HUDEP-2 (cell line): ENCODE measurements at regions not wholly inside any gene's neighbourhood (a gene's known extent, or its start where the extent isn't known, plus 50 kb on each side); places are given as distances from the start of the nearest gene placed in this dataset.
"Not testable (repeated sequence)": the region's sequence is repeated elsewhere in the genome, so short reads cannot be mapped to it uniquely, and the experiment has no call there.

ENCODE experiments used
- DNase-seq, 76 experiments: peaks; one replicate each; lab custom pipeline; 2025; ENCODE audit not compliant: unreplicated experiment in 76 of 76; lab: John Stamatoyannopoulos, UW

DNA sequence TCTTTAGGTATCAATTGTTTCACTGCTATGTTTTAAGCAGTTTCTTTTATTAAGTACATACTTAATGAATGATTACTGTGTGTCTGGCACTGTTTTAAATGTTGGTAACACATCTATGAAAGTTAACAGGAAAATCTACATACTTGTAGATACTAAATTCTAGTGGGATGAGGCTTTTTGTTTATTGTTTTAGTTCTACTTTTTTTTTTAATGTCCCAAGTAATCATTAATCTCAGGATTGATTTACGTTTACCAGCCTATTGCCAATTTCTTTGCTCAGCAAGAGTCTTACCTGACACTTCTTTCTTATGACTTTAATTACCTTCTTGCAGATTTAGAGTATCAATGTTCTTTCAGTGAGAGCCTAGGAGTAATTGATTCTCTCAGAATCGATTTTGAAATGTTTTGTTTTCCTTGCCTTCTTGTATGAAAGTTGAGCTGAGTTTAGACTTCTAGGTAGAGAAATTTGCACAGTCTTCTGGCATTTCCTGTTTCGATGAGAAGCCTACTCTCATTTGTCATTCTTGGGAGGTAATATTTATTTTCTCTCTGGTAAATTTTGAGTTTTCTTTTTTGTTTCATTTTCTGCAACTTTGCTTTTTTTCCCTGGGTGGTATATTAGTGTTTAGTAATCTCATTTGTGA, 235.2 kb upstream of the ANKRD50 start:
- no peak for DNase-seq

DNA sequence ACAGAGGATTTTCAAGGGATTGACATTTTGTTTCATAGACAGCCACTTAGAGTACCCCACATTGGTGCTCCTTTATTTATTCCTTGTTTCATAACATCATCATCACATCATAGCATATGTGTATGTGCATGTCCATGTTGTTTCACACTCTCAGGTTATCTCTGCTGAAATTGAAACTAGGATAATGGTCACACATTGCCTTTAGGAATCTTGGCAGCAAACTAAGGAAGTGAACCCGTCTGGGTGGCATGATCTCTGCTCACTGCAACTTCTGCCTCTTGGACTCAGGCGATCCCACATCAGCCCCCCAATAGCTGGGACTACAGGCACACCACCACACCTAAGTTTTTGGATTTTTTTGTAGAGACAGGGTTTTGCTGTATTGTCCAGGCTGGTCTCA, 234.2 kb upstream of the ANKRD50 start:
- no peak for DNase-seq

DNA sequence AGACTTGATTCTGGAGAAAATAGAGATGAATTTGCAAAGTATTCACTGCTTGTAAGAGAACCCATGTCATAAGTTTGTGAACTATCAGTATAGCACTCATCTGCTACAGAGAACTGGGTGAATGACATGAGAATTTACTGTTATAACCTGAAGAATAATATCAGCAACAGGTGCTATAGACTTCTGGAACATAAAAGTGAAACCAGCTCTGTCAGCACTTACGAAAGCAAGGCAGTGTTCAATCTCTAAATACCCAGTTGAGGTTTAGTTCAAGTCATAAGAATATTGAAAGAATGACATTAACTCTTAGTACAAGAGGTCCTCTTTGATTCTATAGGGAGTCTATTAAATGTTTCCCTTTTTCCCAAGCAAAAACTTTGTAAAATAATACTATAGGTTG, 232.9 kb upstream of the ANKRD50 start:
- DNase-seq: no peak

DNA sequence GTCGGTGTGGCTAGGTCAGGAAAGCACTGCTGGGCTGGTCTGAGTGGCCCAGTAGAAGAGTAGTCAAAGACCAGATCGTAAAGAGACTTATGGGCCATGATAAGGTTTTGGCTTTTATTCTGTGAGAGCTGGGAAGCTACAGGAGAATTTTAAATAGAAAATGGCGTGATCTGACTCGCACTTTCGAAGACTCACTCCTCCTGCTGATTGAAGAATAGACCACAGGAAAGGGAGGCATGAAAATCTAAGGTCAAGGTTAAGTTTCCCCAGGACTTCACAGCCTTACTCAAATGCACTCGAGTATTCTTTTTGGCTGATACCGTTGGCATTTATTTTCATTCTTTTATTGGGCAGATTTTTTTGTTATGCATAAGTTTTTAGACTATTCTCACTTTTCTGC, 231.4 kb upstream of the ANKRD50 start:
- DNase-seq: peak in 4 of 76 experiments; percentile 0 to 6 (median 2)

GRCh38 chr4:124943145-124943889, 230.8 kb upstream of the ANKRD50 start:
- no peak for DNase-seq

DNA sequence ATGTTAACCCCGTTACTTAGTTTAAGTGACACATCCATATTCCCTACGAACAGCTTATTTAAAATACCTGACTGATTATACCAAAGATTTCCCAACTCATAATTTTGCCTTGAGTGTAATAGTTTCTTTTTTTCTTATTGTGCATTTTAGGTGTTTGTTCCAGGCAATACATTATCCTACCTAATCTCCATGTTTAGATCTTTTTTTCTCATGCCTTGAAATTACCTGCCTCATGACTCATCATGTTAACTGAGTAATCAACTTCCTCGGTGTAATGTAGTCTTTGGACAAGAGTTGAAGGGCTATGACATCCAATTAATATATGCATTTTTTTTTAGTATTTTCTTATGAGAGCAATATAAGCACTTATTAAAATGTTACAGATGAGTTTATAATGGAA, 228.7 kb upstream of the ANKRD50 start:
- no peak for DNase-seq

- DNase-seq: no peak
Measured at GRCh38 chr4:124940387-124940786, 227.9 kb upstream of the ANKRD50 start.

DNA sequence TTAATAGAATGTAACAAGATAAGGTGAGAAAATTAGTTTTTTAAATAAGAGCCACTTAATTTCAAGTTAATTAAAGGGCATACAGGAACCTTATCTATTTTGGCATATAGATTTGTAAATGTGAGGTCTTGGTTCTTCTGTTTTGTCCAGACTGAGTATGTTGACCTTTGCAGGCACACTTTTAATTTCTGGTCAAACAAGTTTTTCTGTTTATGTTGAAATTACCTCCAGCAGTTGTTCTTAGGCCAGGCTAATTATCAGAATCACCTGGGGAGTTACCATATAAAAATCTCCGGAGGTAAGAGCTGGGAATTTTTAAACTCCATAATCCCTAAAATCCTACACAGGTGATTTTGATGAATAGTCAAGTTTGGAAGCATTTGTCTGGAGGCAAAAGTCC, 227.4 kb upstream of the ANKRD50 start:
- no peak for DNase-seq

DNA sequence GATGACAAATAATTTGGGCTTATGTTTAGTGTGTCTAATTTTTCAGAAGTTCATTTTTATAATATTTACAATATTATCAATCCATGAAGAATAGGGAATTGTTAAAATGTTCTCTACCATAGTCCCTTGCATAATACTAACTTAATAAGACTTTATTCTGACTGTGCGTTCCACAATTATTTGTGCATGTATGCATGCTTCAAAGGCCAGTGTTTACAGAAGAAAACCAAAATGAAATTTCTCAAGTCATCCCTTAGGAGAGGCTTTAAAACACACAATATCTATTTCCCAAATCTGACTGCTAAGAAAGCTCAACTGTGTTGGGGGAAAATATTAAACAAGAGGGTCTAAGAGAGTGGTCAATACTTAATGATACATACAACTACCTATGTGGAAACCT, 226.3 kb upstream of the ANKRD50 start:
- no peak for DNase-seq

DNA sequence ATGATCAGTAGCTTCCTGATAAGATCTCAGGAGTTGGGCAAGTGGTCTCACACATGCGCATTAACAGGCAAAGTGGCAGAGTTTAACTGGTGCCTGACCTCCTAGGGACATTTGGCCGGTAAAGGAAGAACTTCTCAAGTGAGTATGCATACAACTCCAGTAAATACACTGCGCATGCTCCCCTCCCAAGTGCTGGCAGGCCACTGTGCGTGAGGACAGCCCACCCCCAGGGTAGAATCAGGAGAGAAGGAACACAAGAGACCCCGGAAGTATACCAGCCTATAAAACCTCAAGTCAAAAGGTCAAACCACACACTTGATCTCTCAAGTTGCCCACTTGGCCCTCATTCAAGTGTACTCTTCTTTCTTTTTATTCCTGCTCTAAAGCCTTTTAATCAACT, 225.5 kb upstream of the ANKRD50 start:
- DNase-seq: no peak

- no peak for DNase-seq
Measured at GRCh38 chr4:124936427-124936826, 223.9 kb upstream of the ANKRD50 start.

- DNase-seq: no peak
Measured at GRCh38 chr4:124934916-124935315, 222.4 kb upstream of the ANKRD50 start.

DNA sequence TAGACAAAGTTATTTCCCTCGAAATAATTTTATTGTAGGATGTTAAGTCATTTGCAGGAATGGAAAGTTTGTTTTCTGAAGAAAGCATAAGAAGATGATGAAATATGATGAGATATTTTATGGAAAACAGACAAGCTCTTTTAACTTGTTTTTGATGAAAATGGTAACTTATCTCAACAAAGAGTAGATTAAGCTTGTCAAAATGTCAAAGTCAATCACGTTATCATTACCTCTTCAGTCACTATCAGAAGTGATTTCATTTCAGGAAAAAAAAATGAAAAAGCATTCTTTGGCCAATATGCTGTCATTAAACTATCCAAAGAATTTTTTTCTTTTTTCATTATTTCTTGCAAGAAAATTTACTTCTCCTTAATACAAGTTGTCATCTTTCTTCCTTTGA, 221.0 kb upstream of the ANKRD50 start:
- DNase-seq: no peak

GRCh38 chr4:124932447-124932846, 219.9 kb upstream of the ANKRD50 start:
- no peak for DNase-seq

GRCh38 chr4:124931050-124931449, 218.5 kb upstream of the ANKRD50 start:
- DNase-seq: no peak

- DNase-seq: not testable (repeated sequence)
Measured at GRCh38 chr4:124922748-124923147, 210.2 kb upstream of the ANKRD50 start.

- no peak for DNase-seq
Measured at GRCh38 chr4:124918559-124919122, 206.1 kb upstream of the ANKRD50 start.

- no peak for DNase-seq
Measured at GRCh38 chr4:124915073-124915472, 202.5 kb upstream of the ANKRD50 start.

DNA sequence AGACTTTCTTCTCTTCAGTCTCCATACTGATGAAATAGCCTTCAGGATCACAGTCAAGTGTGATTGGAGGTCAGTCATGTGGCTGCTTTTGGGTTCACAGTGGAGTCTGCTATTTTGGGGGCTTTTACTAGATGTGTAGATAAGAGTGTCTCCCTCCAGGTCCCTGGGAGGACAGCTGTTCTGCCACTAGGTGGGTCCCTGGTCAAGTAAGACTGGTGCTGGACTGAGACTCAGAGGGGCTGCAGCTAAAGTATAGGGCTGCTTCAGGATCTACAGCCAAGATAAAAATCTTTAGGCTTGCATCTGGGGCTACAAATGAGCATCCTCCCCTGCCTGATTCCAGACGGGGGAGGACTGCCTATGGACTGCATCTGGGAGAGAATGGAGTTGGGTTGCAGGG, 200.7 kb upstream of the ANKRD50 start:
- no peak for DNase-seq

DNA sequence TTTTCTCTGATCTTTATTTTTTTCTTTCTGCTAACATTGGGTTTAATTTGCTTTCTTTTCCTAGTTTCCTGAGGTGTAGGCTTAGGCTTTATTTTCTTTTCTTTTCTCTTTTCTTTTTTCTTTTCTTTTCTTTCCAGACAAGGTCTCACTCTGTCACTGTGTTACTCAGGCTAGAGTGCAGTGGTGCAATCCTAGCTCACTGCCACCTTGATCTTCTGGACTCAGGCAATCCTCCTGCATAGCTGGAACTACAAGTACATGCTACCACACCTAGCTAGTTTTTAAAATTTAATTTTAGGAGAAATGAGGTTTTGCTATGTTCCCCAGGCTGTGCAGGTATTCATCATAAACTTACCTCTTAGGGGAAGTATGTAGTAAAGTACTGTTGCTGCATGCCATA, 197.8 kb upstream of the ANKRD50 start:
- no peak for DNase-seq

DNA sequence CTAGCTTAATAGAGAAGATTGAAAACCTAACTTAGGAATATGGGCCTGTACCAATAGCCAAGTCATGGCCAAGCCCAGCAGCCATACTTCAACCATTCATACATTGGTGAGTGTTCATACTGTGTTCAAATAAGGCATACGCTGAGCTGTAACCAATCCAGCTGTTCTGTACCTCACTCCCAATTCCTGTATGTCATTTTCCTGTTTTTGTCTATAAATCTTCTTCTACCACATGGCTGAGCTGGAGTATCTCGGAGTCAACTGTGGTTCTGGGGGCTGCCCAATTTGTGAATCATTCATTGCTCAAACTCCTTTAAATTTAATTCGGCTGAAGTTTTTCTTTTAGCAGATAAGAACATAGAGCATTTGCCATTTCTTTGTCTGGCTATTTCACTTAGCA, 195.3 kb upstream of the ANKRD50 start:
- no peak for DNase-seq

- DNase-seq: no peak
Measured at GRCh38 chr4:124905441-124905840, 192.9 kb upstream of the ANKRD50 start.
